SKM-1 (cell line): ENCODE measurements at regions not wholly inside any gene's neighbourhood (a gene's known extent, or its start where the extent isn't known, plus 50 kb on each side); places are given as distances from the start of the nearest gene placed in this dataset.
"Not testable (repeated sequence)": the region's sequence is repeated elsewhere in the genome, so short reads cannot be mapped to it uniquely, and the experiment has no call there.

Experiments
- DNase-seq: peaks from one replicate; lab custom pipeline; 2025; ENCODE audit not compliant: unreplicated experiment; lab: John Stamatoyannopoulos, UW

DNA sequence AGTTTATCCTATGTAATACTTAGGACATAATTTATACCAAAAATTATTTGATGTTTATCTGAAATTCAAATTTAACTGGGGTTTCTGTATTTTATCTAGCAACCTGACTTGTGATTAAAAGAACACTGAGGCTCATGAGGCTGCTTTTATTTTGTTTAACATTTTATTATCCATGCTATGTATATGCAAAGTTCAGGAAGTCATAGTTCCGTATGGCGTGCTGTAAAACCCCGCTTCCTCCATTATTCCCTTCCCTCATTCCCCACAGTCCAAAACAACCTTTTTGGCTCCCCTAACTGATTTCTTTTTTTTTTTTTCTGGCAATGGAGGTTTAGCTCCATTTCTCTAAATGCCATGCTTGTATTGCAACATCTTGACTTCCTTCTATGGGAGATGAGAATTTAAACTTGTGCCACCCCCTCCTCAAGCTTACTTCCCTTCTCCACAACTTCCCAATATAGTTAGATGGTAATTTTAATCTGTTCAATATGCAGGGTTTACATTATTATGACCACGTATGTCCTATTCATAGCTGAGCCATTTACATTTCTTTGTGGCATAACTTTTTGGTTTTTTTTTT is 138.0 kb upstream of the DNAH14 start:
- peak; percentile 66 for DNase-seq

DNA sequence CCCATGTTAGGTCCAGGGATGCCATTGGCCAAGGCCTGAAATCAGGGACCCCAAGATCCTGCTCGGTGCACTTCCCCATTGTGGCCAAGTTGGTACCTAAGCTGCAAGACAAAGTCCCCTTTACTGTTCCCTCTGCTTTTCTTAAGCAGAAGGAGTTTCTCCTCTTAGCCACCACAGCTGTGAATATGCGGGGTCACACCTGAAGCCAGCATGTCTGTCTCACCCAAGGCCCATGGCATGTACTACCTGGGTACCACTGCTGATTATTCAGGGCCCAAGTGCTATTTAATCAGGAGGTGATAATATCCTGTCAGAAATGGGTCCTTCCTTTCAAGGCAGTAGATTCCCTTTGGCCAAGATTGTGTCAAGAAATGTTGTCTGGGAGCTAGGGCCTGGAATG is 133.9 kb upstream of the DNAH14 start:
- no peak for DNase-seq

DNA sequence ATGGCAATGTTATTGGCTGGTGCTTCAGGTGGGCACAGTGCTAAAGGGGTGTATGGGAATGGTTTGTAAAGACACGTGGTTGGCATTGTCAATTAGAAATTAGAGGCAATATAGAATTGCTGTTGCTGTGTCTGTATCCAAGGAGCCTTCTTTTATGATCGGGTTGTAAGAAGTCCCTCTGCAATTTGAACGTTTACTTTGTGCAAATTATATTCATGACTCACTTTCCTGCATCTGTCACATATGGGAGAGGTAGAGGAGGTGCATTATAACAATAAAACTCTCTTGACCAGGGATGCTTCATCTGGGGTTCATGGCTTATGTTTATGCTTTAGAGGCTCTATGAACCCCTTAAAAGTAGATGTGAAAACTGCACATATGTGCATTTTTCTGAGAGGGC is 130.4 kb upstream of the DNAH14 start:
- DNase-seq, result no peak

DNA sequence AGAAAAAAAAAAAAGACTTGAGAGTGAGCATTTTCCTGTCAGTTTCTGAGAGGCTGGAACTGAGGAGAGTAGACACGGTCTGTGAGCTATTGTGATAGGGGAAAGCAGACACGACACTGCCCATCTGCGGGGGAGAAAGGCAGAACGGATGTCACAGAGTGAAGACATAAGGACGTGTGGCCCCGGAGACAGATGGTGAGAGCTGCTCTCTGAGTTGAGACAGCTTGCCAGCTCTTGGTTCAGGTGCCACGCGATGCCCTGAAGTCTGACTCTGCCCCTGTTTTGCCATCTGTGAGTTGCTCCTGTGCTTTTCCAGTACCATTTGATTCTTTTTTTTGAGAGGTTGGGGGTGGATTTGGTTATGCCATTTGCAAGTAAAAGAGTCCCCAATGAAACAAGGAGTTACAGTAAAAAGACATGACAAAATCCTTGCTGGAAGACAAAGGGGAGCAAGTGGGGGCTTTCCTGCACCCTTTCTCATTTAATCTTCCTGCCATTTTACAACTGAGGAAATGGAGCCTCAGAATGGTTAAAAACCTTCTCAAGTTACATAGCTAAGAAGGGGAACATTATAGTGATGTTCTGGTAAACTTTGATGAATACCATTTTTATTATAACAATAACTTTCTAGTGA is 128.9 kb upstream of the DNAH14 start:
- DNase-seq, result no peak

DNA sequence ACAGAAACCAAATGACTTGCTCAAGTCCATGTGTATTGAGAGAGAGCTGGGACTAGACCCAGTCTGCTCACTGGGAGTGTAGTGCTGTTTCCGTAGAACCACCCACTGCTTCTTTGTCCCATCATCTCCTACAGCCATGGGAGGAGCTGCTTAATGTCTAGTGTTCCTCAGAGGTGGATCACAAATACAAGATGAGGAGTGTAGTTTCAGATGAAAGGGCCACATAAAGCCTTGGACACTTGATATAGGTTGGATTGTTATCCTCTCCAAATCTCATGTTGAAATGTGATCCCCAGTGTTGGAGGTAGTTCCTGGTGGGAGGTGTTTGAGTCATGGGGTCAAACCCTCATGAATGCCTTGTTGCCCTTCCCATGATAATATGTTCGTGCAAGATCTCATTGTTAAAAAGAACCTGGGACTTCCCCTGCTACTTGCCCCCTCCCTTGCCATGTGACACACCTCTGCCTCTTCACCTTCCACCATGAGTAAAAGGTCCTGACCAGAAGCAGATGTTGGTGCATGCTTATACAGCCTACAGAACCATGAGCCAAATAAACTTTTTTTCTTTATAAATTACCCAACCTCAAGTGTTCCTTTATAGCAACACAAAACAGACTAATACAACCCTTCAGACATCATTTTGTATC is 127.5 kb upstream of the DNAH14 start:
- DNase-seq, result no peak

DNA sequence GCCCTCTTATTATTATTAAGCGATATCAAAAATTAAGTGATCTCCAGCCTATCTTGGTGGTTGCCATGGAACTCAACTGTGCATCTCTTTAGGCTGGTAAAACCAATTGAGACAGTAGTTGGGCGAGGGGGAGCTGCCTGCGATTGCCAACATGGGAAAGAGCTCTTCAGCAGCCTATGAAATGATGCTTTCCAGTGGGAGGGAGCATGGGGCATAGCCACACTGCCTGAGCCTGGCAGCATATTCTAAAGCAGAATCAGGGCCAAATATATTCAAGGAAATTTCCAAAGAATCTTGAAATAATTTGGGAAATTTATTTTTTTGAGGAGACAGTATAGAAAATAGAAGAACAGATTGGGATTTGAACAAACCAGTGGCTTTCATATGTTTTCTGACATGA is 126.9 kb upstream of the DNAH14 start:
- no peak for DNase-seq

DNA sequence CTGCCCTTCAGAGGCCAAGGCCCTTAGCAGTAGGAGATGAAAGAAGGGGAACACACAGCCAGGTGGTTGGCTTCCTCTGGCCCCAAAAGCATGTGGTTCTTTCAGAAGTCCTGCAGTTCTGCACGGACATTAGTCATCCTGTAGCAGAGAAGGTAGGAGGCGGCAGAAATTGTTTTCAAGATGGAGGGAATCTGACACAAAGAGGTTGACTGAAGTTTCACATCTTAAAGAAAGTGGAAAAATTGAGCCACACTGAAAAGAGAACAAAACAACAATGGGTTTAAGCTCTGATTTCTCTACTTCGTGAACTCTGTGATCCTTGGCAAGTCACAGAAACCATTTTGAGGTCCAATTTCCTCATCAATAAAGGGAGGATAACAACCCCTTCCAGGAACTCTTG is 125.3 kb upstream of the DNAH14 start:
- DNase-seq, result no peak

DNA sequence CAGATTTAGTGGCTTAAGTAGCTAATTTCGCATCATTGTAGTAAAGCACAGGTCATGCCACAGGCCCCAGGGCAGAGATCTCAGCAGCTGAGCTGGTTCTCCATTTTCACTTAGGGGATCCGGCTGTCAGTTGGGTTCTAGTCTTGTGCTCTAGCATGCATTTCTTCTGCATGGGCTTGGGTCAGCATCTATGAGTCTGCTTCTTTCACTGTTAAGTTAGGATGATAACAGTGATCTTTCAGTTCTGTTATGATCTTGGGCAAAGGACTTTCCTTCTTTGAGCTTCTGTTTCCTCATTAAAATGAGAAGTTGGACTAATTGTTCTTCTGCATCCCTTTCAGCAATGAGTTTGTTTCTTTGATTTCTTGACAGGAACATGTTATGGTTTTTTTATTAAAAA is 123.6 kb upstream of the DNAH14 start:
- no peak for DNase-seq

DNA sequence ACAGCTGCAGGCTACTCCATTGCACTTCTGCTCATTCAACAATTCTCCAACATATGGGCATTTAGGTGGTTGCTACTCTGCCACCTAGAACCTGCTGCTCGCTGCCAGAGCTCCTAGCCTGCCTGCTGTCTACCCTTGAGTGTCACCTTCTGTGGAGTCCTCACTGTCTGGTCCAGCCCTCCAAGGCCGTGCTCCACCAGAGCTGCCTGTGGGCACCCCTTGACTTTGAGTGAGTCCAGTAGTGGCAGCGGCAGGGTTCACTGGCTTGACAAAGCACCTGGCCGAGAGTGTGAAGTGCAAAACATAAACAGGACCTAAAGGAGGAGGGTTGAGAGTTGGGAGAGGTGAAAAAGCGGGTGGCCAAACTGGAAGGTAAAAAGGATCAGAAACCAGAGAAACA is 120.3 kb upstream of the DNAH14 start:
- no peak for DNase-seq

DNA sequence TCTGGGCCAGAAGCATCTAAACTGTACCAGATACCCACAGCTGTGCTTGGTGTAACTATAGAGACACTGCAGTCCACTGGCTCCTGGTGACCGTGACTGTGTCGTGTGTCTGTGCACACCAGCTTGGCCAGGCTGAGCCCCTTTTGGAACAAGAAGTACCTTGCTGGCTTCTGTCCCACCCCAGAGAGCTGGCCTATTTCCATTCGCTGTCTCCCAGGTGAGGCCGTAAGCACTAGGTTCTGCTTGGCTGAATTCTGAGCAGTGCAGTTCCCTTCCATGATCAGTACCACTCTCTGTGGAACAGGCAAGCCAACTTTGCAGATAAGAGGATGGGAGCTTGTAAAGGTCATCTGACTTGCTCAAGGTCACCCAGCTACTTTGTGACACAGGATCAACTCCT is 119.9 kb upstream of the DNAH14 start:
- no peak for DNase-seq

DNA sequence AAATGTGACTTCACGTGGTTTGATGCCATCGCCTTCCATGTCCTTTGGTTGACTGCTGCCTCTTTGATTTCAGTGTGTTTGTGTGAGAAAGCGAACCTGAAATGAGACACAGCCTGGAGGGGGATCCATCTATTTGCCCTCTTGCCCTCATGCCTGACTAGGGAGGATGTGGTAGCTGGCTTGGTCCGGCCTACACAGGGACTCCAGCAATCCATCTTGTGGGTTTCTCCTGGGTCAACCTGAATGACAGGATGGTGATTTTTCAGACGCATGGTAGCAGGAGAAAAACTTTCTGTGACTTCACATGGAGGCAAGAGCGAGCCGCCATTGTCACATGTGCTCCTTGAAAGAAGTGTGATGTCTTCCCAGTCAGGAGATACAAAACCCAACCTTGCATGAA is 117.9 kb upstream of the DNAH14 start:
- no peak for DNase-seq

DNA sequence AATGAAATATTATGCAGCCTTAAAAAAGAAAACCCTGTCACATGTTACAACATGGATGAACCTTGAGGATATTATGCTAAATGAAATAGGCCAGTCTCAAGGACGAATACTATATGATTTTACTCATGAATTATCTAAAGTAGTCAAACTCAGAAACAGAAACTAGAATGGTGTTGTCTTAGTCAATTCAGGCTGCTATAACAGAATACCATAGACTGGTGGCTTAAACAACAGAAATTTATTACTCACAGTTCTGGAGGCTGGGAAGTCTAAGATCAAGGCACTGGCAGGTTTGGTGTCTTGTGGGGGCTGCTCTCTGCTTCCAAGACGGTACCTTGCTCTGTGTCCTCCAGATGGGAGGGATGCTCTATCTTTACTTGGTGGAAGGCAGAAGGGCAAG is 113.8 kb upstream of the DNAH14 start:
- no peak for DNase-seq

DNA sequence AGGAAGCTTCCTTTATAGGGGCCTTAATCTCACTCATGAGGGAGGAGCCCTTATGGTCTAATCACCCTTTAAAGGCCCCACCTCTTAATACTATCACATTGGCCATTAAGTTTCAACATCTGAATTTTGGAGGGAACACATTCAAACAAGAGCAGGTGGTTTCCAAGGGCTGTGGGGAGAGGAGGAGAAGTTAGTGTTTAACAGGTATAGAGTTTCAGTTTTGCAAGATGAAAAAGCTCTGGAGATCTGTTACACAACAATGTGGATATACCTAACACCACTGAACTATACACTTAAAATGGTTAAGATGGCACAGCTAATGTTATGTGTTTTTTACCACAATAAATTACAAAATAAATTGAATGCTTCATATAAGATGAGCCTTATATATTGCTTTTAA is 113.4 kb upstream of the DNAH14 start:
- DNase-seq, result no peak

DNA sequence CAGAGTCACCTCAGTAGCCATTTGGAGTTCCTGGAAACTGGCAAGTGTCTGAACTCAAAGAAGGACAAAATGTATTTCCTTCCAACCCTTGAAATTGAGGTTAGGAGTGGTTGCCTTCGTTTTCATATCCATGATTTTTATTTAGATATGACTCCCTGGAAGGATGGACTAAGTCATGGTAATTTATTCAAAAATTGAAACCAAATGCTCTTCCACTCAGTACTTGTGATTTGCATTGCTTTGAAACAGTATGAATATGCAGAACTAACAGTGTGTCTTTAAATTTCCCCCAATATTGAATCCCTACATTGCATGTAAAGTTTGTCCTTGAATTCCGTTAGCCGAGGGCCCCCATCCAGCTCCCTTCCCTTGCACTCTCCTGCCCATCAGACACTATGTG is 112.1 kb upstream of the DNAH14 start:
- no peak for DNase-seq

DNA sequence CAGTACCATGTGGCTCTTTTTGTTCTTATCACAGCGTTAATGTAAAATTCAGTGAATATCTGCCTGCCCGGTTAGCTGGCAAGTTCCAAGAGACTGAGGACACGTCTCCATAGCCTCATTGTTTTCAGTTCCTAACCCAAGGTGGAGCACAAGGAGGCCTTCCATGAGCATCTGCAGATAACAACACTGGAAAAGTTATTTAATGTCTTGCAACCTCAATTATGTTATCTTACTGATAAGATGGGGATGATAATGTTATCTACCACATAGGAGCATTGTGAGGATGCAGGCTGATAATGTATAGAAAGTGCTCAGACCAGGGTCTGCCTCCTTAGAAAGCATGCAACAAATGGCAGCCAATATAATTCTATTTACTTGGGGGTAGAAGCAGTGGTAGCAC is 109.6 kb upstream of the DNAH14 start:
- no peak for DNase-seq

DNA sequence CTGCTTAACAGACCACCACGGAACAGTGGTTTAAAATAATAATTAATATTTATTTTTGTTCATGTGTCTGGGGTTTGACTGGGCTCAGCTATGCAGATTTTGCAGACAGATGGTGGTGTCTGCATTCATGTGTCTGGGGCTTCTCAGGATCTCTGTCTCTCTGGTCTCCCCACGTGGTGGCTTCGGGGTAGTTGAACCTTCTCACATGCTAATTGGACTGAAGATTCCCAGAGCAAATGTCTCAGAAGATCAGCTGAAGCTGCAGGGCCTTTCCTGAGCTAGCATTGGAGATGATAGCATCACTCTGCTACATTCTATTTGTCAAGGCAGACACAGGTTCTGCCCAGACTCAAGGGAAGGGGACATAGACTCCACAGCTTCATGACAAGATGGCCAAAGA is 109.1 kb upstream of the DNAH14 start:
- no peak for DNase-seq

DNA sequence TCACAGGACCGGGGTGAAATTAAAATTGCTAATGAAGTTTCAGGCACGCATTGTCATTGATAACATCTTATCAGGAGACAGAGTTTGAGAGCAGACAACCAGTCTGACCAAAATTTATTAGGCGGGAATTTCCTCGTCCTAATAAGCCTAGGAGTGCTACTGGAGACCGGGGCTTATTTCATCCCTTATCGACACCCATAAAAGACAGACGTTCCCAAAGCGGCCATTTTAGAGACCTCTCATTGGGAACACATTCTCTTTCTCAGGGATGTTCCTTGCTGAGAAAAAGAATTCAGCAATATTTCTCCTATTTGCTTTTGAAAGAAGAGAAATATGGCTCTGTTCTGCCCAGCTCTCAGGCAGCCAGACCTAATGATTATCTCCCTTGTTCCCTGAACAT is 107.7 kb upstream of the DNAH14 start:
- DNase-seq, result not testable (repeated sequence)

DNA sequence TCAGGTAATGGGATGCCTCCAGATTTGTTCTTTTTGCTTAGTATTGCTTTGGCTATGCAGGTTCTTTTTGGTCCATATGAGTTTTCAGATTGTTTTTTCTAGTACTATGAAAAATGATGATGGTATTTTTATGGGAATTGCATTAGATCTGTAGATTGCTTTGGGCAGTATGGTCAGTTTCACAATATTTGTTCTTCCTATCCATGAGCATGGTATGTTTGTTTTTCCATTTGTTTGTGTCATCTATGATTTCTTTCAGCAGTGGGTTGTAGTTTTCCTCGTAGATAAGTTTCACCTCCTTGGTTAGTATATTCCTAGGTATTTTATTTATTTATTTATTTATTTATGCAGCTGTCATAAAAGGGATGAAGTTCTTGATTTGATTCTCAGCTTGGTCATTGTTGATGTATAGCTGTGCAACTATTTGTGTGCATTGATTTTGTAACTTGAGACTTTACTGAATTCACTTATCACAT is 103.9 kb upstream of the DNAH14 start:
- no peak for DNase-seq

DNA sequence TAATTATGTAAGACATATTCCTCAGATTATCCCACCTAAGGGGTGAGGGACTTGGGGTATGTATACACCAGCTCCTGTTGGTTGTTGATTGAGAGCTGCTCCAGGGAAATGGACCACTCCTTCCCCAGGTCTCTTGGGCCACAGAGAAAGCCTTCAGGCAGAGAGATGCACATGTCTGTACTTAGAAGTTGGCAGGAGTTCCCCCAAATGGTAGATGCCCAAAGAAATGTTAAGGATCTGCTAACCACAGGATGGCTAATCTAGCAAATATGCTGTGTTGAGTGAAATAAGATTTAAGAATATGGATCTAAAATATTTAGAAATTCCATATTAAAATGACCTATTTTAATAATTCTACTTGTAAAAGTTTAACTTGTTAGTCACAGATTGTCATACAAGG is 100.8 kb upstream of the DNAH14 start:
- no peak for DNase-seq

DNA sequence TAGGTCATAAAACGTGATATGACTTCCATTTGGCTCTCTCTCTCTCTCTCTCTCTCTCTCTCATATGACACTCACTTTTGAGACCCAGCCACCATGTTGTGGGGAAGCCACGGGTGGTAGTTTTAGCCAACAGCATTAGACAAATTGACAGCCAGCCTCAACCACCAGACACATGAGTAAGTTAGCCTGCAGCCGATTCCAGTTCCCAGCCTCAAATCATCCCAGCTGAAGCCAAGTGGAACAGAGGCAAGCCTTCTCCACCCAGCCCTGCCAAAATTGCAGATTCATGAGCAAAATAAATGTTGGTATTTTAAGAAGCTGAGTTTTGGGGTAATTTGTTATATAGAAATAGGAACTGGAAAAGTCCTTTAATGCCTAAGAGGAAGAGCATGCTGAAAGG is 98.0 kb upstream of the DNAH14 start:
- DNase-seq, result no peak

DNA sequence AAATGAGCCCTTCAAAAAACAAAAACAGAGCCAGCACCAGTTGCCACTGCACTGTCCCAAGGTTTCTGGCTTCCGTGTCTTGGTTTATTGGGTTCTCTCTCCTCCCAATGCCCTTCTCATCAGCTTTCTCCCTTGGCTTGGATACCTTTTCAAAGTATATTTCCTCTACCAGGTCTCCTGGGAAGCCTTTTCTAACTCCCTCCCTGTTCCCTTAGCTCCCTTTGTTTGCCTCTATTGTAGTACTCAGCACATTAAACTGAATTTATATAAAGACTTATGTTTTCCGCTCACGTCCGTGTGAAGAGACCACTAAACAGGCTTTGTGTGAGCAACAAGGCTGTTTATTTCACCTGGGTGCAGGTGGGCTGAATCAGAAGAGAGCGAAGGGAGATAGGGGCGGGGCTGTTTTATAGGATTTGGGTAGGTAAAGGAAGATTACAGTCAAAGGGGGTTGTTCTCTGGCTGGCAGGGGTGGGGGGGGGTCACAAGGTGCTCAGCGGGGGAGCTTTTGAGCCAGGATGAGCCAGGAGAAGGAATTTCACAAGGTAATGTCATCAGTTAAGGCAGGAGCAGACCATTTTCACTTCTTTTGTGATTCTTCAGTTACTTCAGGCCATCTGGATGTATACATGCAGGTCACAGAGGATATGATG is 89.7 kb upstream of the DNAH14 start:
- DNase-seq, result not testable (repeated sequence)

DNA sequence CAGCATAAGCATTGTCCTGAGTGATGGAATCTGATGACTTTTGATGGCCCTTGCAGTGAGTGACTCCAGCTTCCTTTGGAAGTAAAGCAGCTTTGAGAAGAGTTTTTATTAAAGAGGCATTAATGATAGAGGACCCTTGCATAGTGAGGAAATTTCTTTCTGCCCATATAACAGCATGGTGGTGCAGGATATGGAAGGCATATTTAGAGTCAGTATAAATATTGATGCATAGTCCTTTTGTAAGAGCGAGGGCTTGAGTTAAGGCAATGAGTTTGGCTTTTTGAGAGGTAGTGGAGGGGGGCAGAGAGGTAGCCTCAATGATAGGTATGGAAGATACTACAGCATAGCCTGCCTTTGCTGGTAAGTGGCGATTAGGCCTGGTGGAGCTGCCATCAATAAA is 87.7 kb upstream of the DNAH14 start:
- not testable (repeated sequence) for DNase-seq
